ENCODE measurements at regions not wholly inside any gene's neighbourhood (a gene's known extent, or its start where the extent isn't known, plus 50 kb on each side); places are given as distances from the start of the nearest gene placed in this dataset.

- no peaks in the 10 kb centered on the region for H3K9me3 ChIP-seq
- no peak for DNase-seq
- no peak overlapping the region for H2AFZ ChIP-seq (ENCODE audit: low read depth)
- H3K27me3 ChIP-seq (ENCODE audit: insufficient read depth): no peaks in the 10 kb centered on the region
- no peaks in the 10 kb centered on the region for H3K79me2 ChIP-seq (ENCODE audit: insufficient read depth)
- 72% methylated on average over 3 of the region's 3 CpGs for WGBS (ENCODE audit: low lambda C conversion rate)
- H3K4me3 ChIP-seq (ENCODE audit: low read depth in 2 of 2, low read length in 1 of 2): no peak overlapping the region
- ChIA-PET POLR2A (no interaction called here), CTCF (no interaction called here)
- no peaks in the 10 kb centered on the region for H3K9me2 ChIP-seq
- no peak overlapping the region for H3K4me2 ChIP-seq
- H3K4me1 ChIP-seq (ENCODE audit: control insufficient read depth in 1 of 2, insufficient read depth in 2 of 2, low read depth in 1 of 2, low read length in 1 of 2): peaks cover 0 to 34% of the 10 kb centered on the region in 2 experiments; a peak in 2 of 4 replicates
- no peaks in the 10 kb centered on the region for H3K36me3 ChIP-seq (replicated peaks in 1 of 2; ENCODE audit: control insufficient read depth in 1 of 2, insufficient read depth in 2 of 2, low read length in 1 of 2)
- peaks cover 33% of the 10 kb centered on the region for H3F3A ChIP-seq (replicated peaks; ENCODE audit: insufficient read depth)
- no peak for TF ChIP-seq RFX5 (IDR thresholded peaks at IDR 0.05; ENCODE audit: low read length)
- no peak for TF ChIP-seq GATA2 (CRISPR knock-in tag; IDR thresholded peaks at IDR 0.05)
- TF ChIP-seq TCF12 (IDR thresholded peaks at IDR 0.05): no peak
- no peak for TF ChIP-seq TAF1 (IDR thresholded peaks at IDR 0.05; ENCODE audit: borderline replicate concordance, low read depth, low read length)
- no peak for TF ChIP-seq REST (IDR thresholded peaks at IDR 0.05; ENCODE audit: low read depth, low read length)
- no peak for TF ChIP-seq NFIC (IDR thresholded peaks at IDR 0.05; ENCODE audit: borderline replicate concordance)
- TF ChIP-seq FOXM1 (IDR thresholded peaks at IDR 0.05; ENCODE audit: low read depth): no peak
- TF ChIP-seq PBX3 (IDR thresholded peaks at IDR 0.05): no peak
- no peak overlapping the region for H3K9ac ChIP-seq
- H3K27ac ChIP-seq (ENCODE audit: low read depth in 2 of 2, low read length in 1 of 2): peak overlapping the region in 1 of 2 experiments; percentile 42; a peak in 1 of 4 replicates
- no peaks in the 10 kb centered on the region for H4K20me1 ChIP-seq (ENCODE audit: insufficient read depth)
Measured at GRCh38 chr2:215598376-215598975, 162.6 kb upstream of the FN1 start.

- Histone ChIP-seq H3K27ac (ENCODE audit: low read depth in 2 of 2, low read length in 1 of 2) (no peak overlapping the region), H3F3A (replicated peaks; ENCODE audit: insufficient read depth) (peaks cover 25% of the 10 kb centered on the region), H3K4me2 (no peak overlapping the region), H3K36me3 (replicated peaks in 1 of 2; ENCODE audit: control insufficient read depth in 1 of 2, insufficient read depth in 2 of 2, low read length in 1 of 2) (no peaks in the 10 kb centered on the region), H3K9ac (no peak overlapping the region), H3K9me2 (no peaks in the 10 kb centered on the region), H3K4me3 (ENCODE audit: low read depth in 2 of 2, low read length in 1 of 2) (no peak overlapping the region), H2AFZ (ENCODE audit: low read depth) (no peak overlapping the region), H3K79me2 (ENCODE audit: insufficient read depth) (no peaks in the 10 kb centered on the region), H3K9me3 (no peaks in the 10 kb centered on the region), H4K20me1 (ENCODE audit: insufficient read depth) (no peaks in the 10 kb centered on the region), H3K27me3 (ENCODE audit: insufficient read depth) (no peaks in the 10 kb centered on the region), H3K4me1 (ENCODE audit: control insufficient read depth in 1 of 2, insufficient read depth in 2 of 2, low read depth in 1 of 2, low read length in 1 of 2) (peaks cover 0 to 28% of the 10 kb centered on the region in 2 experiments; a peak in 2 of 4 replicates)
- WGBS (ENCODE audit: low lambda C conversion rate): 92% methylated on average over 3 of the region's 3 CpGs
- CTCF ChIA-PET: no interaction called here
- POLR2A ChIA-PET: no interaction called here
- DNase-seq: no peak
- no peak for TF ChIP-seq CHD2 (IDR thresholded peaks at IDR 0.05; ENCODE audit: low read length, partially characterized antibody)
- TF ChIP-seq FOXJ3 (CRISPR knock-in tag; IDR thresholded peaks at IDR 0.05): no peak
- no peak for TF ChIP-seq USF2 (IDR thresholded peaks at IDR 0.05; ENCODE audit: borderline replicate concordance, low read depth, low read length)
- TF ChIP-seq PBX3 (IDR thresholded peaks at IDR 0.05): no peak
- no peak for TF ChIP-seq TEAD4 (IDR thresholded peaks at IDR 0.05; ENCODE audit: borderline replicate concordance, insufficient read depth)
- no peak for TF ChIP-seq RAD21 (IDR thresholded peaks at IDR 0.05; ENCODE audit: low read length)
- TF ChIP-seq ZBTB33 (IDR thresholded peaks at IDR 0.05; ENCODE audit: borderline replicate concordance, low read depth): no peak
Measured at GRCh38 chr2:215597577-215597976, 161.7 kb upstream of the FN1 start.

All from SK-N-SH (cell line).